HL-60 (cell line): ENCODE measurements at regions not wholly inside any gene's neighbourhood (a gene's known extent, or its start where the extent isn't known, plus 50 kb on each side); places are given as distances from the start of the nearest gene placed in this dataset.
A peak's percentile ranks its signal among the peaks of the same experiment; 100 is the strongest.

Experiments used
- DNase-seq, 2 experiments: peaks; one replicate each; pipeline ENCODE4 v3.0.0-alpha.2; 2010 to 2020; ENCODE audit warnings: low read depth in 1 of 2, low spot score in 1 of 2
- H3K27ac ChIP-seq: fragments of 250-450 bp; sonication (Bioruptor Pico); replicated peaks from 2 replicates; pipeline ENCODE4 v1.5.1; 2020; ENCODE audit warnings: mild to moderate bottlenecking, moderate library complexity
- H3K27me3 ChIP-seq: fragments of 250-450 bp; sonication (Bioruptor Pico); 2 replicates; pipeline ENCODE4 v1.5.1; 2021; ENCODE audit warnings: mild to moderate bottlenecking, moderate library complexity; ENCODE audit not compliant: insufficient read depth, poor library complexity, severe bottlenecking
- H3K4me3 ChIP-seq: replicated peaks from 2 replicates; pipeline ENCODE4 v1.5.1; 2011; ENCODE audit warnings: mild to moderate bottlenecking, control low read depth, low read length; ENCODE audit not compliant: insufficient read depth
- CTCF ChIP-seq: IDR thresholded peaks from one replicate; pipeline ENCODE4 v1.5.1; 2011; ENCODE audit warnings: low read length, control low read depth, inconsistent platforms; ENCODE audit not compliant: insufficient read depth
- GABPA ChIP-seq: IDR thresholded peaks from 2 replicates; pipeline ENCODE4 v1.6.1; 2012; ENCODE audit warnings: low read depth
- POLR2AphosphoS5 ChIP-seq: IDR thresholded peaks from 2 replicates; pipeline ENCODE4 v1.6.1; 2012; ENCODE audit warnings: low read depth
- SPI1 ChIP-seq: IDR thresholded peaks from 2 replicates; pipeline ENCODE4 v1.6.1; 2012; ENCODE audit warnings: low read depth, mild to moderate bottlenecking, borderline replicate concordance
- TF ChIP-seq, protein P1 (sequence below): IDR thresholded peaks from 2 replicates; pipeline ENCODE4 v1.6.1; 2012; ENCODE audit warnings: low read depth; ENCODE audit not compliant: insufficient replicate concordance

GRCh38 chr9:88820055-88820454, 171.2 kb upstream of the S1PR3 start:
- Histone ChIP-seq H3K27me3 (no peaks in the 10 kb centered on the region), H3K27ac (no peak overlapping the region), H3K4me3 (no peak overlapping the region)
- DNase-seq = no peak
- no peak for TF ChIP-seq CTCF
- 0 out of 2 replicates have a peak, but pooled peaks have one; percentile 41 for TF ChIP-seq POLR2AphosphoS5

DNA sequence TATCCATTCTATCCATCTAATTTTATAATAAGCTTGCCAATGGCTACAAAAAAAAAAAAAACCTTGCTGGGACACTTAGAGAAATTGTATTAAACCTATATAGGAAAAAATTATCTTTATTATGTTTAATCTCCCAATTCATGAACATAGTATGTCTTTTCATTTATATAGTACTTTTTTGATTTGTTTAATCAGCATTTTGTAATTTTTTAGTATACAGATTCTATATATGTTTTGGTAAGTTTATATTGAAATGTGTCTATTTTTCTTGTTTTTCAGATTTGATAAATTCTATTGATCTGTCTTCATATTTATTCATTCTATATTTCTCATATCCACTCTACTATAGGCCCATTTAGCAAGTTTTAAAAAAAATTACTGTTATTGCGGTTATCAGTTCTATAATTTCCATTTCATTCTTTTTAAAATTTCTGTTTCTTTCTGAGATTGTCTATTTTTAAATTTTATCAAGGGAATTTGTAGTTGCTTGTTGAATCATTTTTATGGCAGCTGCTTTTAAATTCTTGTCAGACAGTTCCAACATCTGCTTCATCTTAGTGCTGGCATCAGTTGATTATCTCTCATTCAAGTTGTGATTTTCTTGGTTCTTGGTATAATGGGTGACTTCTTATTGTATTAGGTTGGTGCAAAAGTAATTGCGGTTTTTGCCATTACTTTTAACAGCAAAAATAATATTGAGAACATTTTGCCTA, 170.1 kb upstream of the S1PR3 start:
- Histone ChIP-seq H3K27me3 (no peaks in the 10 kb centered on the region), H3K27ac (no peak overlapping the region), H3K4me3 (no peak overlapping the region)
- TF ChIP-seq SPI1 = no peak
- TF ChIP-seq, protein P1, sequence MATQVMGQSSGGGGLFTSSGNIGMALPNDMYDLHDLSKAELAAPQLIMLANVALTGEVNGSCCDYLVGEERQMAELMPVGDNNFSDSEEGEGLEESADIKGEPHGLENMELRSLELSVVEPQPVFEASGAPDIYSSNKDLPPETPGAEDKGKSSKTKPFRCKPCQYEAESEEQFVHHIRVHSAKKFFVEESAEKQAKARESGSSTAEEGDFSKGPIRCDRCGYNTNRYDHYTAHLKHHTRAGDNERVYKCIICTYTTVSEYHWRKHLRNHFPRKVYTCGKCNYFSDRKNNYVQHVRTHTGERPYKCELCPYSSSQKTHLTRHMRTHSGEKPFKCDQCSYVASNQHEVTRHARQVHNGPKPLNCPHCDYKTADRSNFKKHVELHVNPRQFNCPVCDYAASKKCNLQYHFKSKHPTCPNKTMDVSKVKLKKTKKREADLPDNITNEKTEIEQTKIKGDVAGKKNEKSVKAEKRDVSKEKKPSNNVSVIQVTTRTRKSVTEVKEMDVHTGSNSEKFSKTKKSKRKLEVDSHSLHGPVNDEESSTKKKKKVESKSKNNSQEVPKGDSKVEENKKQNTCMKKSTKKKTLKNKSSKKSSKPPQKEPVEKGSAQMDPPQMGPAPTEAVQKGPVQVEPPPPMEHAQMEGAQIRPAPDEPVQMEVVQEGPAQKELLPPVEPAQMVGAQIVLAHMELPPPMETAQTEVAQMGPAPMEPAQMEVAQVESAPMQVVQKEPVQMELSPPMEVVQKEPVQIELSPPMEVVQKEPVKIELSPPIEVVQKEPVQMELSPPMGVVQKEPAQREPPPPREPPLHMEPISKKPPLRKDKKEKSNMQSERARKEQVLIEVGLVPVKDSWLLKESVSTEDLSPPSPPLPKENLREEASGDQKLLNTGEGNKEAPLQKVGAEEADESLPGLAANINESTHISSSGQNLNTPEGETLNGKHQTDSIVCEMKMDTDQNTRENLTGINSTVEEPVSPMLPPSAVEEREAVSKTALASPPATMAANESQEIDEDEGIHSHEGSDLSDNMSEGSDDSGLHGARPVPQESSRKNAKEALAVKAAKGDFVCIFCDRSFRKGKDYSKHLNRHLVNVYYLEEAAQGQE = no peak
- DNase-seq = no peak

DNA sequence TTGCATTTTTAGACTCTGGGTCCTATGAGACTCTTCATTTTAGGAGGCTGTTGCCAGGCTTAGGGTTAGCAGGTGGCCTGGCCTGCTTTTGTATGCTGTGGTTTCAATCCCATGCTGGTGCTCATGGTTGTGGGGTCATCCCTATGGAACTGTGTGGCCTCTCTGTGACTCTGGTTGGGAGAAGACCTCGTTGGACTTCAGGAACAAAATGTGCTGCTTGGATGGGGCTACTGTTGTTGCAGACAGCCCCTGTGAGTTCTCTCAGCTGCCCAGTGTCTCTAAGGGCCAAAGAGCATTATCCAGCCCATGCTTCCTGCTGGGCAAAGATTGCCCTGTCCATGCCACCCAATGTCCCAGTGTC, 169.5 kb upstream of the S1PR3 start:
- TF ChIP-seq GABPA (no peak), CTCF (no peak), SPI1 (no peak), POLR2AphosphoS5 (no peak)
- H3K4me3 ChIP-seq = no peak overlapping the region
- no peak overlapping the region for H3K27ac ChIP-seq
- no peak for DNase-seq
- no peaks in the 10 kb centered on the region for H3K27me3 ChIP-seq

- H3K4me3 ChIP-seq = no peak overlapping the region
- peak in 1 of 2 experiments; percentile 60 for DNase-seq
- H3K27me3 ChIP-seq = no peaks in the 10 kb centered on the region
- no peak overlapping the region for H3K27ac ChIP-seq
- TF ChIP-seq GABPA = no peak
- TF ChIP-seq POLR2AphosphoS5 = no peak
- TF ChIP-seq SPI1 = no peak
- TF ChIP-seq CTCF = no peak
- TF ChIP-seq, protein P1 = no peak
Observed at GRCh38 chr9:88824711-88825110, 166.6 kb upstream of the S1PR3 start.
